H9 (cell line): ENCODE measurements at regions not wholly inside any gene's neighbourhood (a gene's known extent, or its start where the extent isn't known, plus 50 kb on each side); places are given as distances from the start of the nearest gene placed in this dataset.

Experiments
- DNase-seq: peaks from one replicate; pipeline ENCODE4 v3.0.0-alpha.2; 2017
- H2AFZ ChIP-seq: one replicate; pipeline ENCODE4 v1.6.1; 2013; ENCODE audit warnings: mild to moderate bottlenecking, low read length, control low read depth, moderate library complexity
- H2AK5ac ChIP-seq: 2 replicates; pipeline ENCODE4 v1.6.1; 2013; ENCODE audit warnings: low read length, control low read depth, mixed read lengths; ENCODE audit not compliant: insufficient read length
- H2BK120ac ChIP-seq: one replicate; pipeline ENCODE4 v1.6.1; 2013; ENCODE audit warnings: low read depth, mild to moderate bottlenecking, low read length, control low read depth, inconsistent platforms; ENCODE audit not compliant: poor library complexity, severe bottlenecking
- H2BK12ac ChIP-seq: 2 replicates; pipeline ENCODE4 v1.6.1; 2013; ENCODE audit warnings: low read length, control low read depth, mixed read lengths, low read depth; ENCODE audit not compliant: insufficient read length
- H2BK15ac ChIP-seq: 2 replicates; pipeline ENCODE4 v1.6.1; 2013; ENCODE audit warnings: low read depth, low read length, control low read depth
- H2BK20ac ChIP-seq: one replicate; pipeline ENCODE4 v1.6.1; 2013; ENCODE audit warnings: low read depth, mild to moderate bottlenecking, low read length, control low read depth, inconsistent platforms; ENCODE audit not compliant: poor library complexity, severe bottlenecking
- H2BK5ac ChIP-seq: 2 replicates; pipeline ENCODE4 v1.6.1; 2013; ENCODE audit warnings: low read length, control low read depth, mixed read lengths; ENCODE audit not compliant: insufficient read length
- H3K14ac ChIP-seq: 2 replicates; pipeline ENCODE4 v1.6.1; 2013; ENCODE audit warnings: low read length, control low read depth; ENCODE audit not compliant: insufficient read depth
- H3K18ac ChIP-seq: 2 replicates; pipeline ENCODE4 v1.6.1; 2013; ENCODE audit warnings: low read depth, mild to moderate bottlenecking, mixed read lengths, low read length, control low read depth; ENCODE audit not compliant: insufficient read length
- H3K23ac ChIP-seq: 2 replicates; pipeline ENCODE4 v1.6.1; 2013; ENCODE audit warnings: low read length, control low read depth, mixed read lengths, low read depth; ENCODE audit not compliant: insufficient read length
- H3K23me2 ChIP-seq: 2 replicates; pipeline ENCODE4 v1.6.1; 2013; ENCODE audit warnings: low read depth, mild to moderate bottlenecking, mixed read lengths, low read length, control low read depth; ENCODE audit not compliant: insufficient read length, poor library complexity, severe bottlenecking
- H3K27ac ChIP-seq: 2 replicates; pipeline ENCODE4 v1.5.1; 2013; ENCODE audit warnings: low read length, control low read depth, mixed read lengths, low read depth; ENCODE audit not compliant: insufficient read length
- H3K27me3 ChIP-seq: 2 replicates; pipeline ENCODE4 v1.6.1; 2013; ENCODE audit warnings: low read length, control low read depth, inconsistent platforms; ENCODE audit not compliant: insufficient read depth
- H3K4ac ChIP-seq: 2 replicates; pipeline ENCODE4 v1.6.1; 2013; ENCODE audit warnings: low read depth, mild to moderate bottlenecking, control low read depth, inconsistent platforms, low read length, moderate library complexity
- H3K4me1 ChIP-seq: 2 replicates; pipeline ENCODE4 v1.6.1; 2013; ENCODE audit warnings: low read length, control low read depth, inconsistent platforms; ENCODE audit not compliant: insufficient read depth
- H3K4me2 ChIP-seq: 2 replicates; pipeline ENCODE4 v1.6.1; 2013; ENCODE audit warnings: low read length, control low read depth, mixed read lengths; ENCODE audit not compliant: insufficient read length, insufficient read depth
- H3K56ac ChIP-seq: 2 replicates; pipeline ENCODE4 v1.6.1; 2013; ENCODE audit warnings: low read depth, mild to moderate bottlenecking, mixed read lengths, low read length, control low read depth; ENCODE audit not compliant: insufficient read length
- H3K79me1 ChIP-seq: 2 replicates; pipeline ENCODE4 v1.6.1; 2013; ENCODE audit warnings: low read depth, mild to moderate bottlenecking, moderate library complexity, low read length, control low read depth, inconsistent platforms; ENCODE audit not compliant: insufficient read depth, poor library complexity, severe bottlenecking
- H3K79me2 ChIP-seq: 2 replicates; pipeline ENCODE4 v1.6.1; 2013; ENCODE audit warnings: low read length, control low read depth, inconsistent platforms; ENCODE audit not compliant: insufficient read depth
- H3K9ac ChIP-seq: 2 replicates; pipeline ENCODE4 v1.6.1; 2013; ENCODE audit warnings: low read length, control low read depth, mixed read lengths; ENCODE audit not compliant: insufficient read length; ENCODE audit errors: extremely low read depth
- H3K9me3 ChIP-seq: one replicate; pipeline ENCODE4 v1.6.1; 2013; ENCODE audit warnings: low read depth, low read length, inconsistent platforms; ENCODE audit not compliant: control insufficient read depth
- H3T11ph ChIP-seq: one replicate; pipeline ENCODE4 v1.6.1; 2013; ENCODE audit warnings: mild to moderate bottlenecking, low read length, control low read depth, inconsistent platforms
- H4K20me1 ChIP-seq: one replicate; pipeline ENCODE4 v1.6.1; 2013; ENCODE audit not compliant: control insufficient read depth, insufficient read length, insufficient read depth
- H4K5ac ChIP-seq: 2 replicates; pipeline ENCODE4 v1.6.1; 2013; ENCODE audit warnings: low read depth, mild to moderate bottlenecking, mixed read lengths, low read length, control low read depth; ENCODE audit not compliant: insufficient read length
- H4K8ac ChIP-seq: replicated peaks from 2 replicates; pipeline ENCODE4 v1.6.1; 2013; ENCODE audit warnings: low read length, control low read depth, mixed read lengths, low read depth; ENCODE audit not compliant: insufficient read length
- H4K91ac ChIP-seq: 2 replicates; pipeline ENCODE4 v1.6.1; 2013; ENCODE audit warnings: low read depth, mild to moderate bottlenecking, moderate library complexity, mixed read lengths, low read length, control low read depth; ENCODE audit not compliant: insufficient read length
- H3K27ac Mint-ChIP-seq, 3 experiments: 2 replicates in 2 of 3; 3 replicates in 1 of 3; pipeline ENCODE4 v1.8.0; 2020 to 2021; ENCODE audit warnings: mixed read lengths in 3 of 3, mild to moderate bottlenecking in 1 of 3, moderate library complexity in 1 of 3
- H3K27me3 Mint-ChIP-seq: 2 replicates; pipeline ENCODE4 v1.8.0; 2021; ENCODE audit warnings: low read depth, mild to moderate bottlenecking, moderate library complexity, mixed read lengths
- H3K36me3 Mint-ChIP-seq, 3 experiments: 2 replicates in 2 of 3; 3 replicates in 1 of 3; pipeline ENCODE4 v1.8.0; 2020 to 2021; ENCODE audit warnings: low read depth in 3 of 3, mixed read lengths in 3 of 3; ENCODE audit not compliant: insufficient read depth in 1 of 3
- H3K4me1 Mint-ChIP-seq, 2 experiments: 2 replicates each; pipeline ENCODE4 v1.8.0; 2020; ENCODE audit warnings: mixed read lengths in 2 of 2
- H3K4me3 Mint-ChIP-seq, 2 experiments: 2 replicates in 1 of 2; 3 replicates in 1 of 2; pipeline ENCODE4 v1.8.0; 2020 to 2021; ENCODE audit warnings: mild to moderate bottlenecking in 2 of 2, mixed read lengths in 2 of 2, moderate library complexity in 1 of 2
- H3K9me3 Mint-ChIP-seq, 2 experiments: 2 replicates in 1 of 2; 3 replicates in 1 of 2; pipeline ENCODE4 v1.8.0; 2020; ENCODE audit warnings: mild to moderate bottlenecking in 2 of 2, mixed read lengths in 2 of 2, moderate library complexity in 1 of 2
- WGBS: extraction: QIAGEN DNeasy Blood & Tissue Kit; methylation state at CpG from one replicate; pipeline ENCODE4 v1.1.7; 2013; ENCODE audit warnings: missing lambda C conversion rate, low lambda C conversion rate, mixed read lengths; ENCODE audit not compliant: insufficient read length; ENCODE audit errors: extremely low coverage; 5-methylcytosine and 5-hydroxymethylcytosine counted together
- TF ChIP-seq, protein P1 (sequence below): fragments of 200-600 bp; sonication (generic); conservative IDR thresholded peaks from 3 replicates; pipeline ENCODE4 v1.8.0; 2021; ENCODE audit warnings: antibody characterized with exemption, mild to moderate bottlenecking

GRCh38 chr10:55169493-55169892, 368.5 kb upstream of the PCDH15 start:
- H2BK120ac ChIP-seq = no peak overlapping the region
- TF ChIP-seq, protein P1, sequence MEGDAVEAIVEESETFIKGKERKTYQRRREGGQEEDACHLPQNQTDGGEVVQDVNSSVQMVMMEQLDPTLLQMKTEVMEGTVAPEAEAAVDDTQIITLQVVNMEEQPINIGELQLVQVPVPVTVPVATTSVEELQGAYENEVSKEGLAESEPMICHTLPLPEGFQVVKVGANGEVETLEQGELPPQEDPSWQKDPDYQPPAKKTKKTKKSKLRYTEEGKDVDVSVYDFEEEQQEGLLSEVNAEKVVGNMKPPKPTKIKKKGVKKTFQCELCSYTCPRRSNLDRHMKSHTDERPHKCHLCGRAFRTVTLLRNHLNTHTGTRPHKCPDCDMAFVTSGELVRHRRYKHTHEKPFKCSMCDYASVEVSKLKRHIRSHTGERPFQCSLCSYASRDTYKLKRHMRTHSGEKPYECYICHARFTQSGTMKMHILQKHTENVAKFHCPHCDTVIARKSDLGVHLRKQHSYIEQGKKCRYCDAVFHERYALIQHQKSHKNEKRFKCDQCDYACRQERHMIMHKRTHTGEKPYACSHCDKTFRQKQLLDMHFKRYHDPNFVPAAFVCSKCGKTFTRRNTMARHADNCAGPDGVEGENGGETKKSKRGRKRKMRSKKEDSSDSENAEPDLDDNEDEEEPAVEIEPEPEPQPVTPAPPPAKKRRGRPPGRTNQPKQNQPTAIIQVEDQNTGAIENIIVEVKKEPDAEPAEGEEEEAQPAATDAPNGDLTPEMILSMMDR = no peak
- H3K23ac ChIP-seq = no peak overlapping the region
- peaks cover 3% of the 10 kb centered on the region; the same call in 1 of the 2 replicates for H3K4me1 ChIP-seq
- no peak overlapping the region for H4K5ac ChIP-seq
- H2BK15ac ChIP-seq = no peak overlapping the region
- H3K79me1 ChIP-seq = no peaks in the 10 kb centered on the region
- Mint-ChIP-seq H3K27ac (no peak overlapping the region), H3K4me3 (no peak overlapping the region), H3K36me3 (no peaks in the 10 kb centered on the region), H3K9me3 (no peaks in the 10 kb centered on the region), H3K4me1 (peaks cover 9 to 11% of the 10 kb centered on the region in 2 experiments), H3K27me3 (no peaks in the 10 kb centered on the region)
- no peak overlapping the region for H3K56ac ChIP-seq
- H2AFZ ChIP-seq = no peak overlapping the region
- DNase-seq = no peak
- no peak overlapping the region for H3K9ac ChIP-seq
- H4K8ac ChIP-seq = no peak overlapping the region
- H3K79me2 ChIP-seq = no peaks in the 10 kb centered on the region
- no peak overlapping the region for H4K91ac ChIP-seq
- no peaks in the 10 kb centered on the region for H4K20me1 ChIP-seq
- H3K18ac ChIP-seq = no peak overlapping the region
- H3K4ac ChIP-seq = no peak overlapping the region
- H3T11ph ChIP-seq = no peak overlapping the region
- no peak overlapping the region for H2BK20ac ChIP-seq
- no CpG with 5 or more reads among the region's 1 CpG for WGBS
- no peak overlapping the region for H3K27ac ChIP-seq
- H3K23me2 ChIP-seq = no peaks in the 10 kb centered on the region
- H3K27me3 ChIP-seq = no peaks in the 10 kb centered on the region
- H2AK5ac ChIP-seq = no peak overlapping the region
- H3K9me3 ChIP-seq = no peaks in the 10 kb centered on the region
- no peak overlapping the region for H2BK5ac ChIP-seq
- H3K4me2 ChIP-seq = no peak overlapping the region
- H3K14ac ChIP-seq = no peak overlapping the region
- H2BK12ac ChIP-seq = no peak overlapping the region
